Brain microvascular endothelial cell (primary cell): ENCODE measurements at regions not wholly inside any gene's neighbourhood (a gene's known extent, or its start where the extent isn't known, plus 50 kb on each side); places are given as distances from the start of the nearest gene placed in this dataset.

ENCODE experiments used
- DNase-seq: peaks from one replicate; pipeline ENCODE4 v3.0.0-alpha.2; 2020
- H3K27ac ChIP-seq: fragments of 250-450 bp; sonication (Bioruptor Pico); 2 replicates; pipeline ENCODE4 v1.5.1; 2020; ENCODE audit warnings: mild to moderate bottlenecking, moderate library complexity
- H3K27me3 ChIP-seq: fragments of 250-450 bp; sonication (Bioruptor Pico); replicated peaks from 2 replicates; pipeline ENCODE4 v1.5.1; 2020; ENCODE audit warnings: mild to moderate bottlenecking
- H3K36me3 ChIP-seq: fragments of 250-450 bp; sonication (Bioruptor Pico); replicated peaks from 2 replicates; pipeline ENCODE4 v1.5.1; 2020; ENCODE audit warnings: mild to moderate bottlenecking
- H3K4me3 ChIP-seq: 2 replicates; pipeline ENCODE4 v1.5.1; 2011; ENCODE audit warnings: low read depth, mild to moderate bottlenecking, control low read depth, low read length, moderate library complexity
- in situ Hi-C: cut with HindIII; loops from 2 replicates; pipeline ENCODE4 v1.10.0; 2017; ENCODE audit warnings: low sequenced_read_pairs, low pct_ligation_motif_present
- TF ChIP-seq, protein P1 (sequence below): IDR thresholded peaks from 2 replicates; pipeline ENCODE4 v1.5.1; 2011; ENCODE audit warnings: low read depth, mild to moderate bottlenecking, moderate library complexity, low read length, control low read depth, inconsistent platforms; ENCODE audit errors: missing control alignments

DNA sequence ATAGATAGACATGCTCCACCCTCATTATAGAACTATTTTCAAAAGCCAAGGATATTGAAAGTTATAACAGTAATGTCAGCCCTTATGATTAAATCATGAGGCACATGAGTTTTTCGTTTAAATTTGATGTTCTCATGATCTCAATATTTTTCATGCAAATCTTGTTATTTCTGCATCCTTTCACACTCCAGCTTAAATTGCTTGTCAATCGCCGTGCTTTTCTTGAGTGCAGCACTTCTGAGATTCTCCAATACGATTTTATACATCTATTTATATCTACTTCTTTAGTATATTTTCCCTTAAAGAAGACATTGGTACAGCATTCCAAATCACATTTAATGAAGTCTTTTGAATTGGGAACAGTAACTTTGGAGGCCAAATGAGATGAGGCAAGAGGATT lies 171.2 kb upstream of the GBE1 start:
- TF ChIP-seq, protein P1, sequence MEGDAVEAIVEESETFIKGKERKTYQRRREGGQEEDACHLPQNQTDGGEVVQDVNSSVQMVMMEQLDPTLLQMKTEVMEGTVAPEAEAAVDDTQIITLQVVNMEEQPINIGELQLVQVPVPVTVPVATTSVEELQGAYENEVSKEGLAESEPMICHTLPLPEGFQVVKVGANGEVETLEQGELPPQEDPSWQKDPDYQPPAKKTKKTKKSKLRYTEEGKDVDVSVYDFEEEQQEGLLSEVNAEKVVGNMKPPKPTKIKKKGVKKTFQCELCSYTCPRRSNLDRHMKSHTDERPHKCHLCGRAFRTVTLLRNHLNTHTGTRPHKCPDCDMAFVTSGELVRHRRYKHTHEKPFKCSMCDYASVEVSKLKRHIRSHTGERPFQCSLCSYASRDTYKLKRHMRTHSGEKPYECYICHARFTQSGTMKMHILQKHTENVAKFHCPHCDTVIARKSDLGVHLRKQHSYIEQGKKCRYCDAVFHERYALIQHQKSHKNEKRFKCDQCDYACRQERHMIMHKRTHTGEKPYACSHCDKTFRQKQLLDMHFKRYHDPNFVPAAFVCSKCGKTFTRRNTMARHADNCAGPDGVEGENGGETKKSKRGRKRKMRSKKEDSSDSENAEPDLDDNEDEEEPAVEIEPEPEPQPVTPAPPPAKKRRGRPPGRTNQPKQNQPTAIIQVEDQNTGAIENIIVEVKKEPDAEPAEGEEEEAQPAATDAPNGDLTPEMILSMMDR = no peak
- no peak for DNase-seq
- no peak overlapping the region for H3K4me3 ChIP-seq
- in situ Hi-C loops = no loop called here
- H3K36me3 ChIP-seq = no peaks in the 10 kb centered on the region
- H3K27me3 ChIP-seq = no peaks in the 10 kb centered on the region
- no peak overlapping the region for H3K27ac ChIP-seq

DNA sequence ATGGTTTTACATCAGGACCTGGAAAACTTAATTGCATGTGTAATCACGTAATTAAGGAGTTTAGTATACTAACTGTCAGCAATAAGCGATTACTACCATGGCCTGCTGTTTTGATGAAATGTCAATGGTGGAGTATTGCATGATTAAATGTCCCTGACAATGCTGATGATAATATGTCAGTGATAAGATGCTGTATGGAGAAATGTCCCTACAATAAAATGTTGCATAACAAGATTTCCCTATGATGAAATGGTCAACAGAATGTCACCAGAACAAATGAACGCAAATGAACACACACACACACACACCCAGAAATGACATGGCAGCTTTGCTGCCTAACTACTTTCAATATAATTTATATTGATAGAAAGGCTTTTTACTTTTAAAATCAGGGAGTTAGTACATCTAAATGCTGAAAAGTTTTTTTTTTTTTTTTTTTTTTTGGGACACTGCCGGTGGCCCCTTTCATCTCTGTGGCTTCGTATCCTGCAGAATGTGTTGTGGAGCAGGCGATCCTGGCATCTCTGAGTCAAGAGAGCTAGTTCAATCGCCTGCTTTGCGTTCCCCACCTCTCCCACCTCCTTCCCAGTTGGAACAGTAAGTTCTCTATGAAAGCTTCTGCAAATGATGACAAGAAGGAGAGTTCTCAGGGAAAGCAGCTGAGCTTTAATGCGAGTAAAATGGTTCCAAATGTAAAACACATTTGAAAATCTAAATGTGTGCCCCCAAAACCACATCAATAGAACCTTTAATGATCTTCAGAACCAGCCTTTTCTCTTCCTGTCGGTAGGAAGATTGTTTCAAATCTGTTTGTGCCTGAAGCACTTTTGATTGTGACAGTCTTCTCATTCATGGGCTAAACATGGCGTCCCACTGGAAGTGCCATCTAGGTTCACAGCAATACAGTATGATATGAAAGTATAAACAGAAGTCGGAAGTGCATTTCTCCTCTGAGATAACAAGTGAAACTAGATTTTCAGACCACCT lies 170.1 kb upstream of the GBE1 start:
- Histone ChIP-seq H3K27ac (no peak overlapping the region), H3K4me3 (no peak overlapping the region), H3K27me3 (no peaks in the 10 kb centered on the region), H3K36me3 (no peaks in the 10 kb centered on the region)
- in situ Hi-C loops = no loop called here
- DNase-seq = no peak
- TF ChIP-seq, protein P1 = no peak

DNA sequence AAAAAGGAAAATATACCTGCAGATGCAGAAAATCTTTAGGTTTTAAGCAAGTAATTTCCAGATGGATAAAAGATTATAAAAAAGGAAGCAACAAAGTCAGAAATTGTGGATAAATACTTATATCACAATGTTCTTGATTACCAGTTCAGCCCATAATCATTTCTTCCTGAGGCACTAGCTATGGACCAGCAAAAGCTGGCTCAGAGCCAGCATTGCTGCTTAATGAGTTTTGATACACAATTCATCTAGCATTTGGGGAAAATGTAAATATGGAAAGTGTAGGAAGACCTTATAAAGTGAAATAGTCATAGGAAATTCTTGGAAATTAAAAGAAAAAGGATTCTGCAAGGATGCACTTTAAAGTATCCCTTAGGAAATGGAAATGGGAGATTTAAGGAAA lies 168.3 kb upstream of the GBE1 start:
- H3K27me3 ChIP-seq = no peaks in the 10 kb centered on the region
- H3K4me3 ChIP-seq = no peak overlapping the region
- H3K27ac ChIP-seq = no peak overlapping the region
- no peak for DNase-seq
- H3K36me3 ChIP-seq = no peaks in the 10 kb centered on the region
- TF ChIP-seq, protein P1 = no peak
- in situ Hi-C loops = no loop called here

DNA sequence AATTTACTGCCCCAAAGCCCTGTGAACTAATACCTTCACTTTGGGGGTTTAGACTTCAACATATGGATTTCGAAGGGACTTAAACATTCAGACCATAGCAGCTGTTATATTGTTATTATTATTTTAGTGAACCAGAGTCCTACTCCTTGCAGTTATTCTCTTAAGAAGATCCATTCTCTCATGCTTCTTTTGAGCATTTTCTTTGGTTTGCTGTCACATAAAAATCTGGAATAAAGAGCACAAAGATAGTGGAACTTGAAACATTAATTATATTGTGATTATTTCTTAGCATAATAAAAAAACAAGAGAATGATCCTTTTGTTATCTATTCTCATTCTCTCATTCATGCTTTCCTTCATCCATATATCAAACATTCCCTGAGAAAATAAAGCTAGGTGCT lies 166.4 kb upstream of the GBE1 start:
- H3K36me3 ChIP-seq = no peaks in the 10 kb centered on the region
- TF ChIP-seq, protein P1 = no peak
- in situ Hi-C loops = no loop called here
- H3K27me3 ChIP-seq = no peaks in the 10 kb centered on the region
- no peak overlapping the region for H3K4me3 ChIP-seq
- H3K27ac ChIP-seq = no peak overlapping the region
- no peak for DNase-seq

DNA sequence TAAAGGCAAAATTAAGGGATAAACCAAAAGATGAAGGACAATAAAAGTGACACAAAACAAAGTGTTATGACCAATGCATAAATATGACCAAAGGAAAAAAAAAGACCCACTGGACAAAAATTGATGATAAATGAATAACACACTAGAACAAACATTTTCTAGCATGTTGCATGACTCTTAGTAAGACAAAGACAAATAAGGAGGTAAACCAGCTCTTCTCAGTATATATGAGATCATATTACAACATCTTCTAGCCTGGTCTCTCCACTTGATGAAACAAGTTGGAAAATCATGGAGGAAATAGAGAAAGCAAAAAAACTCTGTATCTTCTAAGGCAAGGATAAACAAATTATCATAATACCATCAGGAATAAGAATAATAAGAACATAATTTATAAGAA lies 163.9 kb upstream of the GBE1 start:
- Histone ChIP-seq H3K27ac (no peak overlapping the region), H3K27me3 (no peaks in the 10 kb centered on the region), H3K4me3 (no peak overlapping the region), H3K36me3 (no peaks in the 10 kb centered on the region)
- in situ Hi-C loops = no loop called here
- TF ChIP-seq, protein P1 = no peak
- DNase-seq = no peak
